GM12878 (cell line): ENCODE measurements at regions not wholly inside any gene's neighbourhood (a gene's known extent, or its start where the extent isn't known, plus 50 kb on each side); places are given as distances from the start of the nearest gene placed in this dataset.
A peak's percentile ranks its signal among the peaks of the same experiment; 100 is the strongest.

Source experiments
- ATAC-seq: fragments of 200-7000 bp; cut with Tn5 transposase; 3 replicates; pipeline ENCODE4 v1.9.1; 2020; ENCODE audit warnings: mild to moderate bottlenecking, moderate library complexity
- BruUV-seq: library from RNA; stranded (reverse); fragments of 400-500 nt; replicated peaks from 2 replicates; lab custom pipeline; 2021; lab: Mats Ljungman, UMichigan
- CTCF ChIA-PET: fragments of 300-600 bp; sonication (Branson Sonifier 250); formaldehyde crosslinking; extraction: SDS; loops from one replicate; lab custom pipeline; 2021; ENCODE audit warnings: inconsistent platforms; lab: Yijun Ruan, JAX
- POLR2A ChIA-PET: fragments of 350-600 bp; formaldehyde crosslinking; extraction: SDS; loops from one replicate; lab custom pipeline; 2021; ENCODE audit warnings: inconsistent platforms; lab: Charles Lee
- RAD21 ChIA-PET: fragments of 300-600 bp; sonication (Branson Sonifier 250); formaldehyde crosslinking; loops from one replicate; lab custom pipeline; 2023; ENCODE audit warnings: antibody characterized with exemption; ENCODE audit not compliant: unreplicated experiment; lab: Charles Lee
- SMC1A ChIA-PET: fragments of 300-600 bp; sonication (Branson Sonifier 250); formaldehyde crosslinking; loops from one replicate; lab custom pipeline; 2023; ENCODE audit not compliant: unreplicated experiment, uncharacterized antibody; lab: Charles Lee
- DNase-seq: peaks from one replicate; pipeline ENCODE4 v3.0.0-alpha.2; 2011; ENCODE audit warnings: low read depth, low spot score
- FAIRE-seq: peaks from 3 replicates; lab custom pipeline; 2011; peaks lifted over from hg19 to GRCh38; lab: Jason Lieb, UNC
- H2AFZ ChIP-seq: 2 replicates; pipeline ENCODE4 v1.6.0; 2011; ENCODE audit warnings: low read depth, low read length, control low read depth; ENCODE audit not compliant: control insufficient read depth
- H3K27ac ChIP-seq: 2 replicates; pipeline ENCODE4 v1.5.1; 2011; ENCODE audit warnings: control low read depth; ENCODE audit not compliant: control insufficient read depth, insufficient read depth
- H3K27me3 ChIP-seq, 2 experiments: replicated peaks in 1 of 2; 2 replicates each; pipeline versions ENCODE4 v1.6.0 to v1.6.1; 2011; ENCODE audit warnings: low read length in 1 of 2; ENCODE audit not compliant: control insufficient read depth in 2 of 2, insufficient read depth in 2 of 2
- H3K36me3 ChIP-seq, 2 experiments: 2 replicates each; pipeline ENCODE4 v1.5.1; 2011; ENCODE audit warnings: low read length in 1 of 2; ENCODE audit not compliant: control insufficient read depth in 2 of 2, insufficient read depth in 2 of 2
- H3K4me1 ChIP-seq: 2 replicates; pipeline ENCODE4 v1.6.1; 2011; ENCODE audit warnings: mild to moderate bottlenecking, low read length, moderate library complexity, mixed read lengths; ENCODE audit not compliant: control insufficient read depth, insufficient read depth
- H3K4me2 ChIP-seq: 2 replicates; pipeline ENCODE4 v1.6.0; 2011; ENCODE audit warnings: control low read depth; ENCODE audit not compliant: control insufficient read depth, insufficient read depth
- H3K4me3 ChIP-seq: fragments of 200-600 bp; sonication (generic); 2 replicates; pipeline ENCODE4 v1.5.1; 2016
- H3K79me2 ChIP-seq: 2 replicates; pipeline ENCODE4 v1.6.0; 2011; ENCODE audit warnings: low read length; ENCODE audit not compliant: control insufficient read depth, insufficient read depth
- H3K9ac ChIP-seq: 2 replicates; pipeline ENCODE4 v1.8.0; 2011; ENCODE audit warnings: low read length, control low read depth, mixed read lengths; ENCODE audit not compliant: control insufficient read depth, insufficient read depth
- H3K9me3 ChIP-seq: replicated peaks from 3 replicates; pipeline ENCODE4 v1.5.1; 2011; ENCODE audit warnings: mild to moderate bottlenecking, low read length; ENCODE audit not compliant: control insufficient read depth, insufficient read depth
- H4K20me1 ChIP-seq: 2 replicates; pipeline ENCODE4 v1.6.0; 2011; ENCODE audit not compliant: control insufficient read depth, insufficient read depth
- BRCA1 ChIP-seq: IDR thresholded peaks from 2 replicates; pipeline ENCODE4 v1.6.1; 2011; ENCODE audit warnings: low read depth, low read length, improper control_type of control experiment
- CHD2 ChIP-seq: IDR thresholded peaks from 2 replicates; pipeline ENCODE4 v1.6.1; 2011; ENCODE audit warnings: low read depth, low read length, improper control_type of control experiment, borderline replicate concordance
- CHD4 ChIP-seq: fragments of 200-600 bp; sonication (generic); IDR thresholded peaks from 2 replicates; pipeline ENCODE4 v1.6.1; 2016; ENCODE audit warnings: mild to moderate bottlenecking
- GABPA ChIP-seq: IDR thresholded peaks from 2 replicates; pipeline ENCODE4 v1.6.1; 2014; ENCODE audit warnings: antibody characterized with exemption, low read depth, mild to moderate bottlenecking, inconsistent platforms
- HDAC2 ChIP-seq: fragments of 200-600 bp; sonication (generic); IDR thresholded peaks from 2 replicates; pipeline ENCODE4 v1.6.1; 2017
- IKZF1 ChIP-seq: fragments of 450-650 bp; conservative IDR thresholded peaks from 2 replicates; pipeline ENCODE4 v1.6.1; 2017; ENCODE audit warnings: antibody characterized with exemption, mild to moderate bottlenecking
- IKZF2 ChIP-seq, 2 experiments: fragments of 450-650 bp; IDR thresholded peaks; 2 replicates each; pipeline ENCODE4 v1.6.1; 2017; ENCODE audit warnings: mild to moderate bottlenecking in 2 of 2, moderate library complexity in 2 of 2
- JUNB ChIP-seq: IDR thresholded peaks from 2 replicates; pipeline ENCODE4 v1.6.1; 2016; ENCODE audit warnings: antibody characterized with exemption, mild to moderate bottlenecking
- KDM1A ChIP-seq: fragments of 200-600 bp; sonication (generic); IDR thresholded peaks from 2 replicates; pipeline ENCODE4 v1.6.1; 2016; ENCODE audit warnings: borderline replicate concordance
- POLR2AphosphoS5 ChIP-seq: IDR thresholded peaks from 2 replicates; pipeline ENCODE4 v1.6.1; 2011; ENCODE audit warnings: mild to moderate bottlenecking, low read length, inconsistent platforms
- RAD21 ChIP-seq: IDR thresholded peaks from 2 replicates; pipeline ENCODE4 v1.6.1; 2011; ENCODE audit warnings: mild to moderate bottlenecking, low read depth, low read length, moderate library complexity; ENCODE audit not compliant: insufficient read depth
- RBBP5 ChIP-seq: fragments of 200-600 bp; sonication (generic); conservative IDR thresholded peaks from 2 replicates; pipeline ENCODE4 v1.6.1; 2016
- RUNX3 ChIP-seq: IDR thresholded peaks from 2 replicates; pipeline ENCODE4 v1.6.1; 2012; ENCODE audit warnings: low read length, inconsistent platforms
- WGBS: methylation state at CpG from one replicate; pipeline ENCODE4 v1.1.6; 2016; ENCODE audit warnings: low lambda C conversion rate; ENCODE audit not compliant: insufficient replicate concordance, insufficient coverage; ENCODE audit errors: missing lambda C conversion rate; 5-methylcytosine and 5-hydroxymethylcytosine counted together
- in situ Hi-C: fragments of 300-500 bp; cut with MboI; formaldehyde crosslinking; loops from 9 replicates; pipeline ENCODE4 v1.14.3; 2018; ENCODE audit warnings: mixed read lengths
- intact Hi-C: fragments of 100-400 bp; cut with micrococcal nuclease; formaldehyde crosslinking; loops from one replicate; pipeline ENCODE4 v1.14.2; 2022; ENCODE audit not compliant: unreplicated experiment
- TF ChIP-seq, protein P1 (sequence below): fragments of 450-650 bp; IDR thresholded peaks from 2 replicates; pipeline ENCODE4 v1.6.1; 2018; ENCODE audit warnings: mild to moderate bottlenecking, low read depth, moderate library complexity; ENCODE audit not compliant: partially characterized antibody
- TF ChIP-seq, protein P2 (sequence below): IDR thresholded peaks from 2 replicates; pipeline ENCODE4 v1.6.1; 2011; ENCODE audit warnings: mild to moderate bottlenecking, low read depth, low read length, moderate library complexity; ENCODE audit not compliant: insufficient replicate concordance

DNA sequence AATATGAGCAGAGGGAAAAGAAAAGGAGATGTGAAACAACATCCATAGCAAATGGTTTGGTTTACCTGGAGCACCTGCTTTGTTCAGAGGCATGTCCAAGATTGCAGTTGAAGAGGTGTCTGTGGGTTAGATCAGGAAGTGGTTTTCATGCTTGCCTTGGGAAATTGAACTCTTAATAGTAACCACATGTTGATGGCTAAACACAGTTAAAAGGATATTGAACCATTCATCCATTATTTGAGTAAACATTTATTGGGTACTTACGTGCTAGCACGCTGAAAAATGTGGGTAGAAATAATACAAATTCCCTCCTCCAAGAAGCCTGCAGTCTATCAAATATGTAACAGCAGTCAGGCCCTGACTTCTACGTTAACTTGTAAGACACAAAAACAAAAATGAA is 235.7 kb upstream of the TNC start:
- no peak for FAIRE-seq
- intact Hi-C loops (no loop called here), in situ Hi-C loops (no loop called here)
- DNase-seq: no peak
- Histone ChIP-seq H3K9ac (no peak overlapping the region), H2AFZ (no peak overlapping the region), H3K27ac (no peak overlapping the region), H3K9me3 (no peaks in the 10 kb centered on the region), H3K4me2 (no peak overlapping the region), H3K36me3 (no peaks in the 10 kb centered on the region), H3K4me1 (no peaks in the 10 kb centered on the region), H4K20me1 (no peaks in the 10 kb centered on the region), H3K4me3 (no peak overlapping the region), H3K79me2 (no peaks in the 10 kb centered on the region), H3K27me3 (no peaks in the 10 kb centered on the region)
- ATAC-seq: no peak
- ChIA-PET SMC1A (no interaction called here), POLR2A (no interaction called here), RAD21 (no interaction called here), CTCF (interaction anchor here (0.6 kb wide), 1 partner anchor 127 kb away, joined by 3 read pairs; no protein-coding TSS in a partner anchor)
- 32% methylated on average over 3 of the region's 3 CpGs for WGBS
- peak in 1 of 2 experiments; percentile 12; a peak in 1 of 4 replicates for TF ChIP-seq IKZF2 (IDR thresholded peaks at IDR 0.05)
- TF ChIP-seq GABPA: no peak
- TF ChIP-seq CHD4: no peak
- TF ChIP-seq RUNX3: peak; percentile 32
- no TSS peak for BruUV-seq

DNA sequence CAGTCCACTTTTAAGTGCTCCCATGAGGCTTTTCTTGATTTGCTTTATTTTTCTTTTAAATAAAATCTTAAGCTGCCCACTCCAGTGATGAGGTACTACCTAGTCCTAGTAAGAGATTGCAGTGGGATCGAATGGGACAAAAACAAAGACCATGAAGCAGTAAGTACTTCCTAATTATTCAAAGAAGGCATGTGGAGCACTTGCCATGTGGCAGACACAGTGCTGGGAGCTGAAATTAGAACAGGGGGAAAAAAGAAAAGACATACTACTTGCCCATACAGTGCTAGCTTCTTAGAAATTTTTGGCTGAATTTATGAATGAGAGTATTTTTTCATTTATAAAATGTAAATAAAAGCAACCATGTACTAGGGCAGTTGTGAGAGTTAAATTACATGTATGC is 239.9 kb upstream of the TNC start:
- ChIA-PET RAD21 (no interaction called here), CTCF (no interaction called here), POLR2A (interaction anchor here (0.6 kb wide), 1 partner anchor 79 kb away, joined by 4 read pairs; no protein-coding TSS in a partner anchor), SMC1A (no interaction called here)
- FAIRE-seq: no peak
- no TSS peak for BruUV-seq
- no peak overlapping the region for H3K9ac ChIP-seq
- H3K27ac ChIP-seq: no peak overlapping the region
- H3K4me3 ChIP-seq: no peak overlapping the region
- no peak for ATAC-seq
- no peaks in the 10 kb centered on the region for H3K27me3 ChIP-seq
- in situ Hi-C loops: no loop called here
- no peaks in the 10 kb centered on the region for H3K36me3 ChIP-seq
- 0% methylated on average over 1 of the region's 1 CpG for WGBS
- H3K4me2 ChIP-seq: no peak overlapping the region
- intact Hi-C loops: no loop called here
- no peaks in the 10 kb centered on the region for H3K9me3 ChIP-seq
- no peak overlapping the region for H2AFZ ChIP-seq
- H3K79me2 ChIP-seq: no peaks in the 10 kb centered on the region
- H3K4me1 ChIP-seq: no peaks in the 10 kb centered on the region
- no peaks in the 10 kb centered on the region for H4K20me1 ChIP-seq
- no peak for DNase-seq
- no peak for TF ChIP-seq HDAC2
- TF ChIP-seq IKZF1: no peak
- no peak for TF ChIP-seq BRCA1
- no peak for TF ChIP-seq KDM1A
- TF ChIP-seq, protein P1, sequence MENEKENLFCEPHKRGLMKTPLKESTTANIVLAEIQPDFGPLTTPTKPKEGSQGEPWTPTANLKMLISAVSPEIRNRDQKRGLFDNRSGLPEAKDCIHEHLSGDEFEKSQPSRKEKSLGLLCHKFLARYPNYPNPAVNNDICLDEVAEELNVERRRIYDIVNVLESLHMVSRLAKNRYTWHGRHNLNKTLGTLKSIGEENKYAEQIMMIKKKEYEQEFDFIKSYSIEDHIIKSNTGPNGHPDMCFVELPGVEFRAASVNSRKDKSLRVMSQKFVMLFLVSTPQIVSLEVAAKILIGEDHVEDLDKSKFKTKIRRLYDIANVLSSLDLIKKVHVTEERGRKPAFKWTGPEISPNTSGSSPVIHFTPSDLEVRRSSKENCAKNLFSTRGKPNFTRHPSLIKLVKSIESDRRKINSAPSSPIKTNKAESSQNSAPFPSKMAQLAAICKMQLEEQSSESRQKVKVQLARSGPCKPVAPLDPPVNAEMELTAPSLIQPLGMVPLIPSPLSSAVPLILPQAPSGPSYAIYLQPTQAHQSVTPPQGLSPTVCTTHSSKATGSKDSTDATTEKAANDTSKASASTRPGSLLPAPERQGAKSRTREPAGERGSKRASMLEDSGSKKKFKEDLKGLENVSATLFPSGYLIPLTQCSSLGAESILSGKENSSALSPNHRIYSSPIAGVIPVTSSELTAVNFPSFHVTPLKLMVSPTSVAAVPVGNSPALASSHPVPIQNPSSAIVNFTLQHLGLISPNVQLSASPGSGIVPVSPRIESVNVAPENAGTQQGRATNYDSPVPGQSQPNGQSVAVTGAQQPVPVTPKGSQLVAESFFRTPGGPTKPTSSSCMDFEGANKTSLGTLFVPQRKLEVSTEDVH: no peak
- TF ChIP-seq JUNB: no peak
- no peak for TF ChIP-seq RAD21
- TF ChIP-seq POLR2AphosphoS5: no peak
- TF ChIP-seq RBBP5: no peak
- TF ChIP-seq, protein P2, sequence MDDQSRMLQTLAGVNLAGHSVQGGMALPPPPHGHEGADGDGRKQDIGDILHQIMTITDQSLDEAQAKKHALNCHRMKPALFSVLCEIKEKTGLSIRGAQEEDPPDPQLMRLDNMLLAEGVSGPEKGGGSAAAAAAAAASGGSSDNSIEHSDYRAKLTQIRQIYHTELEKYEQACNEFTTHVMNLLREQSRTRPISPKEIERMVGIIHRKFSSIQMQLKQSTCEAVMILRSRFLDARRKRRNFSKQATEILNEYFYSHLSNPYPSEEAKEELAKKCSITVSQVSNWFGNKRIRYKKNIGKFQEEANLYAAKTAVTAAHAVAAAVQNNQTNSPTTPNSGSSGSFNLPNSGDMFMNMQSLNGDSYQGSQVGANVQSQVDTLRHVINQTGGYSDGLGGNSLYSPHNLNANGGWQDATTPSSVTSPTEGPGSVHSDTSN: no peak
- TF ChIP-seq CHD2: no peak
